Subcutaneous abdominal adipose tissue (tissue), 5 donors: ENCODE measurements at regions not wholly inside any gene's neighbourhood (a gene's known extent, or its start where the extent isn't known, plus 50 kb on each side); places are given as distances from the start of the nearest gene placed in this dataset.

Source experiments
- H3K27ac ChIP-seq: one replicate; pipeline ENCODE4 v1.7.0; 2013; ENCODE audit warnings: low read depth, mild to moderate bottlenecking, inconsistent platforms, low read length, moderate library complexity
- H3K27me3 ChIP-seq, 5 donors: one replicate each; pipeline ENCODE4 v1.7.0; 2013; ENCODE audit warnings: low read length in 5 of 5, inconsistent platforms in 1 of 5; ENCODE audit not compliant: control insufficient read depth in 5 of 5, insufficient read depth in 4 of 5
- H3K36me3 ChIP-seq, 5 donors: one replicate each; pipeline ENCODE4 v1.7.0; 2013; ENCODE audit warnings: low read length in 5 of 5; ENCODE audit not compliant: control insufficient read depth in 5 of 5, insufficient read depth in 5 of 5
- H3K4me1 ChIP-seq, 5 donors: one replicate each; pipeline ENCODE4 v1.7.0; 2013; ENCODE audit warnings: low read length in 5 of 5, mild to moderate bottlenecking in 3 of 5, moderate library complexity in 1 of 5; ENCODE audit not compliant: control insufficient read depth in 5 of 5, insufficient read depth in 5 of 5
- H3K4me3 ChIP-seq, 5 donors: one replicate each; pipeline ENCODE4 v1.7.0; 2013; ENCODE audit warnings: low read length in 5 of 5, low read depth in 1 of 5
- H3K9ac ChIP-seq, 5 donors: one replicate each; pipeline ENCODE4 v1.7.0; 2013; ENCODE audit warnings: low read length in 5 of 5, mild to moderate bottlenecking in 4 of 5, moderate library complexity in 3 of 5
- H3K9me3 ChIP-seq, 5 donors: one replicate each; pipeline ENCODE4 v1.7.0; 2013; ENCODE audit warnings: low read length in 5 of 5; ENCODE audit not compliant: control insufficient read depth in 5 of 5
- donor health status: healthy.
- donor health status: healthy.
- donor health status: healthy.
- donor health status: healthy.
- donor health status: healthy.

GRCh38 chr3:176934698-176935097 lies 262.6 kb downstream of the TBL1XR1 start:
- no peaks in the 10 kb centered on the region for H3K27me3 ChIP-seq
- no peak overlapping the region for H3K27ac ChIP-seq
- H3K9me3 ChIP-seq: no peaks in the 10 kb centered on the region
- H3K4me3 ChIP-seq: no peak overlapping the region
- H3K4me1 ChIP-seq: peaks cover 0 to 10% (median 0%) of the 10 kb centered on the region in 5 donors
- no peak overlapping the region for H3K9ac ChIP-seq
- no peaks in the 10 kb centered on the region for H3K36me3 ChIP-seq

GRCh38 chr3:176933704-176934103 lies 263.6 kb downstream of the TBL1XR1 start:
- Histone ChIP-seq H3K27me3 (no peaks in the 10 kb centered on the region), H3K9ac (no peak overlapping the region), H3K4me3 (no peak overlapping the region), H3K4me1 (peaks cover 0 to 8% (median 0%) of the 10 kb centered on the region in 5 donors), H3K36me3 (no peaks in the 10 kb centered on the region), H3K27ac (no peak overlapping the region), H3K9me3 (no peaks in the 10 kb centered on the region)

GRCh38 chr3:176932433-176932832 lies 264.8 kb downstream of the TBL1XR1 start:
- no peak overlapping the region for H3K4me3 ChIP-seq
- H3K27me3 ChIP-seq: no peaks in the 10 kb centered on the region
- H3K36me3 ChIP-seq: no peaks in the 10 kb centered on the region
- H3K4me1 ChIP-seq: peaks cover 0 to 17% (median 1%) of the 10 kb centered on the region in 5 donors
- no peak overlapping the region for H3K9ac ChIP-seq
- H3K27ac ChIP-seq: no peak overlapping the region
- no peaks in the 10 kb centered on the region for H3K9me3 ChIP-seq

- Histone ChIP-seq H3K36me3 (no peaks in the 10 kb centered on the region), H3K27ac (no peak overlapping the region), H3K27me3 (no peaks in the 10 kb centered on the region), H3K4me1 (peaks cover 0 to 21% (median 3%) of the 10 kb centered on the region in 5 donors), H3K9ac (no peak overlapping the region), H3K9me3 (no peaks in the 10 kb centered on the region), H3K4me3 (no peak overlapping the region)
Measured at GRCh38 chr3:176931991-176932390, 265.3 kb downstream of the TBL1XR1 start.

GRCh38 chr3:176930942-176931341 lies 266.3 kb downstream of the TBL1XR1 start:
- H3K27ac ChIP-seq: no peak overlapping the region
- no peak overlapping the region for H3K9ac ChIP-seq
- H3K9me3 ChIP-seq: no peaks in the 10 kb centered on the region
- no peak overlapping the region for H3K4me3 ChIP-seq
- H3K27me3 ChIP-seq: no peaks in the 10 kb centered on the region
- no peaks in the 10 kb centered on the region for H3K36me3 ChIP-seq
- H3K4me1 ChIP-seq: peaks cover 0 to 21% (median 3%) of the 10 kb centered on the region in 5 donors

GRCh38 chr3:176928582-176928931 lies 268.7 kb downstream of the TBL1XR1 start:
- Histone ChIP-seq H3K4me1 (peaks cover 0 to 21% (median 3%) of the 10 kb centered on the region in 5 donors), H3K4me3 (no peak overlapping the region), H3K9ac (no peak overlapping the region), H3K27me3 (no peaks in the 10 kb centered on the region), H3K36me3 (no peaks in the 10 kb centered on the region), H3K9me3 (no peaks in the 10 kb centered on the region), H3K27ac (no peak overlapping the region)

- H3K27ac ChIP-seq: no peak overlapping the region
- H3K27me3 ChIP-seq: no peaks in the 10 kb centered on the region
- peaks cover 0 to 21% (median 3%) of the 10 kb centered on the region in 5 donors for H3K4me1 ChIP-seq
- no peaks in the 10 kb centered on the region for H3K9me3 ChIP-seq
- H3K4me3 ChIP-seq: no peak overlapping the region
- H3K36me3 ChIP-seq: no peaks in the 10 kb centered on the region
- no peak overlapping the region for H3K9ac ChIP-seq
Measured at GRCh38 chr3:176927706-176928581, 269.3 kb downstream of the TBL1XR1 start.

GRCh38 chr3:176927280-176927679 lies 270.0 kb downstream of the TBL1XR1 start:
- no peaks in the 10 kb centered on the region for H3K9me3 ChIP-seq
- no peak overlapping the region for H3K9ac ChIP-seq
- no peak overlapping the region for H3K4me3 ChIP-seq
- no peak overlapping the region for H3K27ac ChIP-seq
- H3K36me3 ChIP-seq: no peaks in the 10 kb centered on the region
- no peaks in the 10 kb centered on the region for H3K27me3 ChIP-seq
- H3K4me1 ChIP-seq: peaks cover 0 to 16% (median 3%) of the 10 kb centered on the region in 5 donors

- Histone ChIP-seq H3K27me3 (no peaks in the 10 kb centered on the region), H3K4me1 (peaks cover 0 to 16% (median 3%) of the 10 kb centered on the region in 5 donors), H3K9ac (no peak overlapping the region), H3K9me3 (no peaks in the 10 kb centered on the region), H3K36me3 (no peaks in the 10 kb centered on the region), H3K27ac (no peak overlapping the region), H3K4me3 (no peak overlapping the region)
Measured at GRCh38 chr3:176926688-176927087, 270.6 kb downstream of the TBL1XR1 start.

- no peak overlapping the region for H3K4me3 ChIP-seq
- H3K4me1 ChIP-seq: peaks cover 0 to 16% (median 3%) of the 10 kb centered on the region in 5 donors
- no peaks in the 10 kb centered on the region for H3K36me3 ChIP-seq
- H3K9me3 ChIP-seq: no peaks in the 10 kb centered on the region
- H3K27me3 ChIP-seq: no peaks in the 10 kb centered on the region
- no peak overlapping the region for H3K27ac ChIP-seq
- no peak overlapping the region for H3K9ac ChIP-seq
Measured at GRCh38 chr3:176926034-176926433, 271.2 kb downstream of the TBL1XR1 start.
